Erythroblast (primary cell): ENCODE measurements at regions not wholly inside any gene's neighbourhood (a gene's known extent, or its start where the extent isn't known, plus 50 kb on each side); places are given as distances from the start of the nearest gene placed in this dataset.

ENCODE experiments used
- GATA1 ChIP-seq: IDR thresholded peaks from 2 replicates; pipeline ENCODE4 v1.6.1; 2011; ENCODE audit warnings: low read depth, mild to moderate bottlenecking, control low read depth, low read length, moderate library complexity
- POLR2A ChIP-seq: IDR thresholded peaks from 2 replicates; pipeline ENCODE4 v1.6.1; 2011; ENCODE audit warnings: mild to moderate bottlenecking, low read length

GRCh38 chr15:38696109-38696727, 131.6 kb upstream of the RASGRP1 start:
- no peak for TF ChIP-seq POLR2A
- TF ChIP-seq GATA1, result no peak
